Activated CD8-positive, alpha-beta T cell treated with anti-CD3 and anti-CD28 coated beads, Interleukin-2, amount 10 ng/mL, durations not matched to agents 7 days and 5 days (primary cell): ENCODE measurements at regions not wholly inside any gene's neighbourhood (a gene's known extent, or its start where the extent isn't known, plus 50 kb on each side); places are given as distances from the start of the nearest gene placed in this dataset.
"Not testable (repeated sequence)": the region's sequence is repeated elsewhere in the genome, so short reads cannot be mapped to it uniquely, and the experiment has no call there.

Experiments used
- ATAC-seq: fragments of 150-1000 bp; cut with Tn5 transposase; one replicate; pipeline ENCODE4 v1.10.0; 2021; ENCODE audit warnings: moderate library complexity
- CTCF ChIA-PET: fragments of 350-600 bp; sonication (Branson Sonifier 250); formaldehyde crosslinking; loops from one replicate; lab custom pipeline; 2021; ENCODE audit warnings: antibody characterized with exemption; lab: Charles Lee
- POLR2A ChIA-PET: fragments of 350-600 bp; sonication (Branson Sonifier 250); formaldehyde crosslinking; loops from one replicate; lab custom pipeline; 2021; ENCODE audit warnings: antibody characterized with exemption; lab: Charles Lee
- DNase-seq: peaks from one replicate; pipeline ENCODE4 v3.0.0-alpha.2; 2020
- H3K27ac Mint-ChIP-seq: one replicate; pipeline ENCODE4 v1.8.0; 2021; ENCODE audit warnings: mild to moderate bottlenecking, mixed read lengths
- H3K27me3 Mint-ChIP-seq: one replicate; pipeline ENCODE4 v1.8.0; 2021; ENCODE audit warnings: low read depth, mixed read lengths
- H3K36me3 Mint-ChIP-seq: one replicate; pipeline ENCODE4 v1.8.0; 2021; ENCODE audit warnings: low read depth, mixed read lengths
- H3K4me1 Mint-ChIP-seq: one replicate; pipeline ENCODE4 v1.8.0; 2021; ENCODE audit warnings: low read depth, mixed read lengths
- H3K4me3 Mint-ChIP-seq: one replicate; pipeline ENCODE4 v1.8.0; 2021; ENCODE audit warnings: mild to moderate bottlenecking, mixed read lengths
- H3K9me3 Mint-ChIP-seq: one replicate; pipeline ENCODE4 v1.8.0; 2022; ENCODE audit warnings: mixed read lengths; ENCODE audit not compliant: insufficient read depth

- H3K9me3 Mint-ChIP-seq = no peaks in the 10 kb centered on the region
- no peaks in the 10 kb centered on the region for H3K4me1 Mint-ChIP-seq
- ATAC-seq = no peak
- ChIA-PET POLR2A (no interaction called here), CTCF (no interaction called here)
- no peaks in the 10 kb centered on the region for H3K36me3 Mint-ChIP-seq
- H3K27ac Mint-ChIP-seq = no peak overlapping the region
- H3K27me3 Mint-ChIP-seq = no peaks in the 10 kb centered on the region
- DNase-seq = no peak
- no peak overlapping the region for H3K4me3 Mint-ChIP-seq
These were observed 70.2 kb upstream of the MAGEB2 start for GRCh38 chrX:30144971-30145731.

GRCh38 chrX:30147996-30148643 is 67.2 kb upstream of the MAGEB2 start:
- ChIA-PET POLR2A (no interaction called here), CTCF (no interaction called here)
- Mint-ChIP-seq H3K27ac (no peak overlapping the region), H3K36me3 (no peaks in the 10 kb centered on the region), H3K4me3 (no peak overlapping the region), H3K9me3 (no peaks in the 10 kb centered on the region), H3K27me3 (no peaks in the 10 kb centered on the region), H3K4me1 (no peaks in the 10 kb centered on the region)
- DNase-seq (no peak), ATAC-seq (no peak)

DNA sequence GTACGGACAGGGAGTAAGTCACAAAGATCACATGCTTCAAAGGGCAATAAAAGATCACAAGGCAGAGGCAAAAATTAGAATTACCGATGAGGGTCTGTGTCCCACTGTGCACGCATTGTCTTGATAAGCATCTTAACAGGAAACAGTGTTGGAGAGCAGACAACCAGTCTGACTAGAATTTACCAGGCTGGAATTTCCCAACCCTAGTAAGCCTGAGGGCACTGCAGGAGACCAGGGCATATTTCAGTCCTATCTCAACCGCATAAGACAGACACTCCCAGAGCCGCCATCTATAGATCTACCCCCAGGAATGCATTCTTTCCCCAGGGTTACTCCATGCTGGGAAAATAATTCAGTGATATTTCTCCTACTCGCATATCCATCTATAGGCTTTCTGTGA is 66.2 kb upstream of the MAGEB2 start:
- H3K27ac Mint-ChIP-seq, H3K4me1 Mint-ChIP-seq, ATAC-seq, H3K4me3 Mint-ChIP-seq, H3K36me3 Mint-ChIP-seq, H3K27me3 Mint-ChIP-seq, H3K9me3 Mint-ChIP-seq, DNase-seq, POLR2A ChIA-PET, CTCF ChIA-PET: not testable (repeated sequence)

DNA sequence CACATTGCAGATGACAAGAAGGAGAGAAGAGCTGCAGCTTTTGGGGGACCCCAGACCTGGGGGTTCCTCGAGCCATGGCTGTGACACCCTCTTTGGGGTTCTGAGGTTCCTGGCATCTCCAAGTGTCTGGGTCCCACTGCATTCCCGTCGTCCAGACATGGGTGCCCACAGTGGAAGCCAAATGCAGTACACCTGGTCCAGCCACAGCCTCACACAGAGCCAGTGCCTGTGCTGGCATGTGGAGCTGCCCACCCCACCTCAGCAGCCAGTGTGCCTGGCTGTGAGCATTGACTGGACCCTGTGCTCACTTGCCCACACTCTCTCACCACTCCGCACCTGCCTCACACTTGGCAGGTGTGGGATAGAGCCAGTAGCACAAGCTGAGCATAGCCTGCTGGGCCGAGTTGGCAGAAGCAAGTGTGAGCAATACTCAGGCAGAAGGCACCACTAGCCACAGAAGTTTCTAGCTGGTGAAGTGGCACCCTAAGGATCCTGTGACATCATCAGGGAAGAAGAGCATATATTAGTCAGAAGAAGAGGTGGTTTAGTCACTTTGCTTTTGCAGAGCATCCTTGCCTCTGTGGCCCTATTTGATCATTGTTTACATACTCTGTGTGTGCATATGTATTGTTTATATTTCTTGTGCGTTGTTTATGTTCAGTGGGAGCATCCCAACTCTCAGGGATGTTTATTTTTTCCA is 65.0 kb upstream of the MAGEB2 start:
- ChIA-PET CTCF (no interaction called here), POLR2A (no interaction called here)
- no peak for ATAC-seq
- Mint-ChIP-seq H3K27ac (no peak overlapping the region), H3K27me3 (no peaks in the 10 kb centered on the region), H3K4me3 (no peak overlapping the region), H3K4me1 (no peaks in the 10 kb centered on the region), H3K9me3 (no peaks in the 10 kb centered on the region), H3K36me3 (no peaks in the 10 kb centered on the region)
- DNase-seq = no peak

- no peak for DNase-seq
- ChIA-PET POLR2A (no interaction called here), CTCF (no interaction called here)
- ATAC-seq = no peak
- Mint-ChIP-seq H3K36me3 (no peaks in the 10 kb centered on the region), H3K27me3 (no peaks in the 10 kb centered on the region), H3K4me3 (no peak overlapping the region), H3K9me3 (no peaks in the 10 kb centered on the region), H3K27ac (no peak overlapping the region), H3K4me1 (no peaks in the 10 kb centered on the region)
These were observed 63.4 kb upstream of the MAGEB2 start for GRCh38 chrX:30151964-30152363.

DNA sequence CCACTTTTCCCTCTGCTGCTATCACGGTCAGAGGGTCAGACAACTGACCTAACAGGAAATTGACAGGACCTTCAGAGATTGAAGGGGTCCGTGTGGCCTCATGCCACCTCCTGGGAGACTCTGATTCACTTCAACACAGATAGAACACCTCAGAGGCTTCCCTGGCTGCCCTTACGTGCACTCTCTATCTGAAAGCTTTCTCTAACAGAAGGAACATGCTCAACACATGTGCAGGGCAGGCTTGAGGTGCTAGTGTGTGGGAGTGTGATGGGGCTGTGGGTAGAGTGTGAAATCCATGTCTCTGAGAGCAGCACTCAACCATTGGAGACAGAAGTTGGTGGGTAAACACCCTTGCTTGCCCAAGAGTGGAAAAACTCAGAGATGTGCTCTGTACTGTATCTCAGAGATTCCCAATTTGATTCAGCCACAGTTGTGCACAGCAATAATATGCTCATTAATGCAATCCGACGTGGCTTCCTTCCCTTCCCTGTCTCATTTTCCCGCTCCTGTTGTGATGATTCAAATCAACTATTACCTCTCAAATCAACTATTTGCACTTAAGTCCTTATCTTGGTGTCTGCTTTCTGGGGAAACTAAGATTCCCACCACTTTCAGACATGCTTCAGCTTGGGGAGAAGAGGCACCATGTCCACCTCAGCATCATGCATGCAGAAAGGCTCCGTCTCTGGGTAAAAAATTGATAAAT is 62.0 kb upstream of the MAGEB2 start:
- POLR2A ChIA-PET = no interaction called here
- DNase-seq = no peak
- Mint-ChIP-seq H3K27ac (no peak overlapping the region), H3K9me3 (no peaks in the 10 kb centered on the region), H3K36me3 (no peaks in the 10 kb centered on the region), H3K4me1 (no peaks in the 10 kb centered on the region), H3K4me3 (no peak overlapping the region), H3K27me3 (no peaks in the 10 kb centered on the region)
- CTCF ChIA-PET = no interaction called here
- ATAC-seq = no peak

GRCh38 chrX:30153881-30154260 is 61.5 kb upstream of the MAGEB2 start:
- CTCF ChIA-PET = no interaction called here
- H3K27me3 Mint-ChIP-seq = no peaks in the 10 kb centered on the region
- H3K9me3 Mint-ChIP-seq = no peaks in the 10 kb centered on the region
- H3K4me3 Mint-ChIP-seq = no peak overlapping the region
- no peak for DNase-seq
- no peaks in the 10 kb centered on the region for H3K4me1 Mint-ChIP-seq
- no peaks in the 10 kb centered on the region for H3K36me3 Mint-ChIP-seq
- no peak overlapping the region for H3K27ac Mint-ChIP-seq
- POLR2A ChIA-PET = no interaction called here
- ATAC-seq = no peak

- no peaks in the 10 kb centered on the region for H3K36me3 Mint-ChIP-seq
- DNase-seq = no peak
- POLR2A ChIA-PET = no interaction called here
- no peak overlapping the region for H3K27ac Mint-ChIP-seq
- no peaks in the 10 kb centered on the region for H3K9me3 Mint-ChIP-seq
- CTCF ChIA-PET = no interaction called here
- no peaks in the 10 kb centered on the region for H3K27me3 Mint-ChIP-seq
- ATAC-seq = no peak
- H3K4me3 Mint-ChIP-seq = no peak overlapping the region
- no peaks in the 10 kb centered on the region for H3K4me1 Mint-ChIP-seq
These were observed 59.4 kb upstream of the MAGEB2 start for GRCh38 chrX:30156009-30156408.

DNA sequence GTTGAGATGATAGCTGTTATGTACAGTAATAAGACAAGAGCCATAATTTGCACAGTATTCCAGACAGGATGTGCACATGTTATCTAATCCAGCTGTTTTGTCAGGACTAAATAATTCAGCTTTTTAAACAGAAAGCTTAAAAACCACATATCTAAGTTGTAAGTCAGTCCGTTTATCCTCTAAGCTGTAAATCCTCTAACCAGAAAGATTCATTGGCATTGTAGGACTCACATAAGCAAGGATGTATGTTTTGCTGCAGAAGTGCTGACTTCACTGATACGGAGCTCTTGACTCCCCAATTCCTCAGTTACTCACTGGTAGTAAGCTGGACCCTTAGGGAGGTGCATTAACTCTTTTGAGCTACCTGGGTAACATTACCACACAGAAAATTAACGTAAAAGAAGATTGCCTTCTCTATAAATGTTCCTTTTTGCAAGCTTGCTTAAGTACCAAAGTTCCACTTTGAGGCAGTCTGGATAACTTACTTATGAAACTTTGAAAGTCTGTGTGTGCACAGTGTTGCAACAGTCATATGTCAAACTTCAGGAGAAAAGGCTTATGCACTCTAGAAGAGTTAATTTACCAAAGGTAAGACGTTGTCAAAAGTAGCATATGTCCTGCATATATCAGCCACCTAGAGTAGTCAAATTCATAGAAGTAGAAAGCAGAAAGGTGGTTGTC is 58.3 kb upstream of the MAGEB2 start:
- H3K4me3 Mint-ChIP-seq = no peak overlapping the region
- H3K9me3 Mint-ChIP-seq = no peaks in the 10 kb centered on the region
- no peaks in the 10 kb centered on the region for H3K4me1 Mint-ChIP-seq
- H3K27me3 Mint-ChIP-seq = no peaks in the 10 kb centered on the region
- POLR2A ChIA-PET = no interaction called here
- H3K27ac Mint-ChIP-seq = no peak overlapping the region
- H3K36me3 Mint-ChIP-seq = no peaks in the 10 kb centered on the region
- CTCF ChIA-PET = no interaction called here
- no peak for DNase-seq
- ATAC-seq = no peak

- Mint-ChIP-seq H3K9me3 (no peaks in the 10 kb centered on the region), H3K4me1 (no peaks in the 10 kb centered on the region), H3K27me3 (no peaks in the 10 kb centered on the region), H3K4me3 (no peak overlapping the region), H3K27ac (no peak overlapping the region), H3K36me3 (no peaks in the 10 kb centered on the region)
- POLR2A ChIA-PET = no interaction called here
- no peak for ATAC-seq
- DNase-seq = no peak
- CTCF ChIA-PET = no interaction called here
These were observed 54.3 kb upstream of the MAGEB2 start for GRCh38 chrX:30161043-30161442.
